ENCODE measurements at regions not wholly inside any gene's neighbourhood (a gene's known extent, or its start where the extent isn't known, plus 50 kb on each side); places are given as distances from the start of the nearest gene placed in this dataset.

GRCh38 chr19:27821418-27822018, 1391.4 kb downstream of the UQCRFS1 start:
- no peak overlapping the region for H3K4me3 Mint-ChIP-seq
- H4K8ac ChIP-seq (replicated peaks; ENCODE audit: insufficient read length, low read depth, low read length), result no peak overlapping the region
- H2BK5ac ChIP-seq (ENCODE audit: insufficient read length, low read length), result no peak overlapping the region
- no peak overlapping the region for H2BK20ac ChIP-seq (ENCODE audit: low read depth, low read length, poor library complexity, severe bottlenecking)
- no peak overlapping the region for H2AK5ac ChIP-seq (ENCODE audit: insufficient read length, low read length)
- no peak overlapping the region for H3K27ac Mint-ChIP-seq
- H3K79me1 ChIP-seq (ENCODE audit: insufficient read depth, low read depth, low read length, poor library complexity, severe bottlenecking), result no peaks in the 10 kb centered on the region
- H3K27me3 ChIP-seq (ENCODE audit: insufficient read depth, low read length), result no peaks in the 10 kb centered on the region
- no peaks in the 10 kb centered on the region for H3K4me1 ChIP-seq (ENCODE audit: insufficient read depth, low read length)
- no peak overlapping the region for H3K9ac ChIP-seq (ENCODE audit: extremely low read depth, insufficient read length, low read length)
- H2AFZ ChIP-seq (ENCODE audit: low read length), result no peak overlapping the region
- TF ChIP-seq, protein P1, sequence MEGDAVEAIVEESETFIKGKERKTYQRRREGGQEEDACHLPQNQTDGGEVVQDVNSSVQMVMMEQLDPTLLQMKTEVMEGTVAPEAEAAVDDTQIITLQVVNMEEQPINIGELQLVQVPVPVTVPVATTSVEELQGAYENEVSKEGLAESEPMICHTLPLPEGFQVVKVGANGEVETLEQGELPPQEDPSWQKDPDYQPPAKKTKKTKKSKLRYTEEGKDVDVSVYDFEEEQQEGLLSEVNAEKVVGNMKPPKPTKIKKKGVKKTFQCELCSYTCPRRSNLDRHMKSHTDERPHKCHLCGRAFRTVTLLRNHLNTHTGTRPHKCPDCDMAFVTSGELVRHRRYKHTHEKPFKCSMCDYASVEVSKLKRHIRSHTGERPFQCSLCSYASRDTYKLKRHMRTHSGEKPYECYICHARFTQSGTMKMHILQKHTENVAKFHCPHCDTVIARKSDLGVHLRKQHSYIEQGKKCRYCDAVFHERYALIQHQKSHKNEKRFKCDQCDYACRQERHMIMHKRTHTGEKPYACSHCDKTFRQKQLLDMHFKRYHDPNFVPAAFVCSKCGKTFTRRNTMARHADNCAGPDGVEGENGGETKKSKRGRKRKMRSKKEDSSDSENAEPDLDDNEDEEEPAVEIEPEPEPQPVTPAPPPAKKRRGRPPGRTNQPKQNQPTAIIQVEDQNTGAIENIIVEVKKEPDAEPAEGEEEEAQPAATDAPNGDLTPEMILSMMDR (conservative IDR thresholded peaks at IDR 0.05), result no peak
- H3K27ac ChIP-seq (ENCODE audit: insufficient read length, low read depth, low read length), result no peak overlapping the region
- no peak overlapping the region for H3K56ac ChIP-seq (ENCODE audit: insufficient read length, low read depth, low read length)
- peaks cover 42% of the 10 kb centered on the region for H3K9me3 ChIP-seq (ENCODE audit: control insufficient read depth, low read depth, low read length)
- H2BK12ac ChIP-seq (ENCODE audit: insufficient read length, low read depth, low read length), result no peak overlapping the region
- H4K91ac ChIP-seq (ENCODE audit: insufficient read length, low read depth, low read length), result no peak overlapping the region
- no peaks in the 10 kb centered on the region; the same call in 1 of the 2 replicates for H3K27me3 Mint-ChIP-seq (ENCODE audit: low read depth)
- no peak overlapping the region for H3K14ac ChIP-seq (ENCODE audit: insufficient read depth, low read length)
- H3K36me3 Mint-ChIP-seq (ENCODE audit: insufficient read depth in 1 of 3, low read depth in 3 of 3), result peaks cover 3 to 38% (median 9%) of the 10 kb centered on the region in 3 experiments; a peak in 6 of 7 replicates
- no peak overlapping the region for H4K5ac ChIP-seq (ENCODE audit: insufficient read length, low read depth, low read length)
- no peaks in the 10 kb centered on the region for H3K79me2 ChIP-seq (ENCODE audit: insufficient read depth, low read length)
- no peaks in the 10 kb centered on the region for H4K20me1 ChIP-seq (ENCODE audit: control insufficient read depth, insufficient read depth, insufficient read length)
- H3K4ac ChIP-seq (ENCODE audit: low read depth, low read length), result no peak overlapping the region
- no peak overlapping the region for H3K4me2 ChIP-seq (ENCODE audit: insufficient read depth, insufficient read length, low read length)
- peaks cover 75 to 80% of the 10 kb centered on the region in 2 experiments for H3K9me3 Mint-ChIP-seq
- H3K23ac ChIP-seq (ENCODE audit: insufficient read length, low read depth, low read length), result no peak overlapping the region
- no peak for DNase-seq
- no peak overlapping the region for H2BK120ac ChIP-seq (ENCODE audit: low read depth, low read length, poor library complexity, severe bottlenecking)
- no peak overlapping the region for H2BK15ac ChIP-seq (ENCODE audit: low read depth, low read length)
- H3K18ac ChIP-seq (ENCODE audit: insufficient read length, low read depth, low read length), result no peak overlapping the region
- H3T11ph ChIP-seq (ENCODE audit: low read length), result no peak overlapping the region
- H3K4me1 Mint-ChIP-seq, result no peaks in the 10 kb centered on the region
- no peaks in the 10 kb centered on the region for H3K23me2 ChIP-seq (ENCODE audit: insufficient read length, low read depth, low read length, poor library complexity, severe bottlenecking)
